Gastroesophageal sphincter (tissue), 3 donors: ENCODE measurements at regions not wholly inside any gene's neighbourhood (a gene's known extent, or its start where the extent isn't known, plus 50 kb on each side); places are given as distances from the start of the nearest gene placed in this dataset.

Source experiments
- EP300 ChIP-seq: sonication (generic); formaldehyde crosslinking; IDR thresholded peaks from one replicate; pipeline ENCODE4 v1.6.1; 2017; ENCODE audit warnings: antibody characterized with exemption, mild to moderate bottlenecking
- POLR2A ChIP-seq, 2 donors: fragments of 450-650 bp; IDR thresholded peaks; one replicate each; pipeline ENCODE4 v1.6.1; 2017; ENCODE audit warnings: antibody characterized with exemption in 2 of 2, mild to moderate bottlenecking in 2 of 2, moderate library complexity in 1 of 2
- POLR2AphosphoS5 ChIP-seq: sonication (generic); formaldehyde crosslinking; IDR thresholded peaks from one replicate; pipeline ENCODE4 v1.6.1; 2017; ENCODE audit warnings: antibody characterized with exemption
- TF ChIP-seq, protein P1 (sequence below), 4 experiments: fragments of 200-600 bp in 2 of 4; fragments of 450-650 bp in 2 of 4; sonication (generic) in 1 of 4; IDR thresholded peaks; one replicate each; pipeline ENCODE4 v1.5.1; 2017 to 2019; ENCODE audit warnings: antibody characterized with exemption in 4 of 4, mild to moderate bottlenecking in 2 of 4, moderate library complexity in 2 of 4

GRCh38 chr10:47104151-47104605 lies 192.9 kb downstream of the PTPN20 start:
- TF ChIP-seq, protein P1, sequence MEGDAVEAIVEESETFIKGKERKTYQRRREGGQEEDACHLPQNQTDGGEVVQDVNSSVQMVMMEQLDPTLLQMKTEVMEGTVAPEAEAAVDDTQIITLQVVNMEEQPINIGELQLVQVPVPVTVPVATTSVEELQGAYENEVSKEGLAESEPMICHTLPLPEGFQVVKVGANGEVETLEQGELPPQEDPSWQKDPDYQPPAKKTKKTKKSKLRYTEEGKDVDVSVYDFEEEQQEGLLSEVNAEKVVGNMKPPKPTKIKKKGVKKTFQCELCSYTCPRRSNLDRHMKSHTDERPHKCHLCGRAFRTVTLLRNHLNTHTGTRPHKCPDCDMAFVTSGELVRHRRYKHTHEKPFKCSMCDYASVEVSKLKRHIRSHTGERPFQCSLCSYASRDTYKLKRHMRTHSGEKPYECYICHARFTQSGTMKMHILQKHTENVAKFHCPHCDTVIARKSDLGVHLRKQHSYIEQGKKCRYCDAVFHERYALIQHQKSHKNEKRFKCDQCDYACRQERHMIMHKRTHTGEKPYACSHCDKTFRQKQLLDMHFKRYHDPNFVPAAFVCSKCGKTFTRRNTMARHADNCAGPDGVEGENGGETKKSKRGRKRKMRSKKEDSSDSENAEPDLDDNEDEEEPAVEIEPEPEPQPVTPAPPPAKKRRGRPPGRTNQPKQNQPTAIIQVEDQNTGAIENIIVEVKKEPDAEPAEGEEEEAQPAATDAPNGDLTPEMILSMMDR (IDR thresholded peaks at IDR 0.05) = no peak
- TF ChIP-seq POLR2A (IDR thresholded peaks at IDR 0.05) = no peak
- TF ChIP-seq EP300 = no peak
- no peak for TF ChIP-seq POLR2AphosphoS5
